GM23248 (cell line): ENCODE measurements at regions not wholly inside any gene's neighbourhood (a gene's known extent, or its start where the extent isn't known, plus 50 kb on each side); places are given as distances from the start of the nearest gene placed in this dataset.

Source experiments
- EZH2 ChIP-seq: fragments of 200-600 bp; sonication (generic); IDR thresholded peaks from 2 replicates; pipeline ENCODE4 v1.6.1; 2018; ENCODE audit warnings: antibody characterized with exemption, mild to moderate bottlenecking; ENCODE audit not compliant: insufficient read depth, poor library complexity, severe bottlenecking
- EZH2phosphoT487 ChIP-seq: fragments of 200-600 bp; sonication (generic); IDR thresholded peaks from 2 replicates; pipeline ENCODE4 v1.6.1; 2018; ENCODE audit warnings: antibody characterized with exemption, moderate library complexity, mild to moderate bottlenecking, low read depth; ENCODE audit not compliant: insufficient read depth

GRCh38 chr14:89609500-89610100 lies 192.6 kb upstream of the FOXN3 start:
- TF ChIP-seq EZH2 (no peak), EZH2phosphoT487 (no peak)
